ENCODE measurements at regions not wholly inside any gene's neighbourhood (a gene's known extent, or its start where the extent isn't known, plus 50 kb on each side); places are given as distances from the start of the nearest gene placed in this dataset.

GRCh38 chr3:166669781-166670180 lies 710.3 kb downstream of the ZBBX start:
- no peak for TF ChIP-seq CTCF (IDR thresholded peaks at IDR 0.05)
- no peak for TF ChIP-seq EZH2 (IDR thresholded peaks at IDR 0.05)
- no peak for TF ChIP-seq EZH2phosphoT487 (IDR thresholded peaks at IDR 0.05)
